IPS-15b (cell line): ENCODE measurements at regions not wholly inside any gene's neighbourhood (a gene's known extent, or its start where the extent isn't known, plus 50 kb on each side); places are given as distances from the start of the nearest gene placed in this dataset.

Experiments used
- H3K27me3 ChIP-seq: one replicate; pipeline ENCODE4 v1.6.1; 2013; ENCODE audit warnings: low read length; ENCODE audit not compliant: control insufficient read depth, insufficient read depth
- H3K36me3 ChIP-seq: one replicate; pipeline ENCODE4 v1.6.1; 2013; ENCODE audit warnings: low read length; ENCODE audit not compliant: control insufficient read depth, insufficient read depth
- H3K4me1 ChIP-seq: one replicate; pipeline ENCODE4 v1.6.1; 2013; ENCODE audit warnings: mild to moderate bottlenecking, low read length; ENCODE audit not compliant: control insufficient read depth, insufficient read depth
- H3K4me3 ChIP-seq: one replicate; pipeline ENCODE4 v1.5.1; 2013; ENCODE audit warnings: low read depth, low read length
- H3K9ac ChIP-seq: one replicate; pipeline ENCODE4 v1.6.1; 2013; ENCODE audit warnings: low read depth, mild to moderate bottlenecking, low read length
- H3K9me3 ChIP-seq: one replicate; pipeline ENCODE4 v1.6.1; 2013; ENCODE audit warnings: mild to moderate bottlenecking, low read length; ENCODE audit not compliant: control insufficient read depth, insufficient read depth

GRCh38 chr18:75554644-75555185 is 127.2 kb upstream of the SMIM21 start:
- Histone ChIP-seq H3K36me3 (no peaks in the 10 kb centered on the region), H3K27me3 (no peaks in the 10 kb centered on the region), H3K4me3 (no peak overlapping the region), H3K9me3 (no peaks in the 10 kb centered on the region), H3K9ac (no peak overlapping the region), H3K4me1 (peaks cover 5% of the 10 kb centered on the region)

GRCh38 chr18:75554176-75554575 is 126.7 kb upstream of the SMIM21 start:
- Histone ChIP-seq H3K9ac (no peak overlapping the region), H3K4me1 (peaks cover 5% of the 10 kb centered on the region), H3K4me3 (no peak overlapping the region), H3K27me3 (no peaks in the 10 kb centered on the region), H3K36me3 (no peaks in the 10 kb centered on the region), H3K9me3 (no peaks in the 10 kb centered on the region)

- Histone ChIP-seq H3K4me3 (no peak overlapping the region), H3K9ac (no peak overlapping the region), H3K4me1 (peaks cover 5% of the 10 kb centered on the region), H3K36me3 (no peaks in the 10 kb centered on the region), H3K27me3 (no peaks in the 10 kb centered on the region), H3K9me3 (no peaks in the 10 kb centered on the region)
Measured at GRCh38 chr18:75553021-75553420, 125.5 kb upstream of the SMIM21 start.

GRCh38 chr18:75551071-75551470 is 123.6 kb upstream of the SMIM21 start:
- H3K36me3 ChIP-seq, result no peaks in the 10 kb centered on the region
- H3K4me3 ChIP-seq, result no peak overlapping the region
- H3K27me3 ChIP-seq, result no peaks in the 10 kb centered on the region
- no peaks in the 10 kb centered on the region for H3K9me3 ChIP-seq
- H3K9ac ChIP-seq, result no peak overlapping the region
- H3K4me1 ChIP-seq, result peaks cover 5% of the 10 kb centered on the region

GRCh38 chr18:75548353-75548905 is 120.9 kb upstream of the SMIM21 start:
- H3K9me3 ChIP-seq, result no peaks in the 10 kb centered on the region
- no peak overlapping the region for H3K4me3 ChIP-seq
- H3K36me3 ChIP-seq, result no peaks in the 10 kb centered on the region
- H3K4me1 ChIP-seq, result no peaks in the 10 kb centered on the region
- no peaks in the 10 kb centered on the region for H3K27me3 ChIP-seq
- no peak overlapping the region for H3K9ac ChIP-seq

- no peaks in the 10 kb centered on the region for H3K36me3 ChIP-seq
- H3K4me3 ChIP-seq, result no peak overlapping the region
- no peaks in the 10 kb centered on the region for H3K9me3 ChIP-seq
- no peaks in the 10 kb centered on the region for H3K27me3 ChIP-seq
- H3K9ac ChIP-seq, result no peak overlapping the region
- H3K4me1 ChIP-seq, result no peaks in the 10 kb centered on the region
Measured at GRCh38 chr18:75546964-75547363, 119.5 kb upstream of the SMIM21 start.

- Histone ChIP-seq H3K4me3 (no peak overlapping the region), H3K36me3 (no peaks in the 10 kb centered on the region), H3K27me3 (no peaks in the 10 kb centered on the region), H3K9me3 (no peaks in the 10 kb centered on the region), H3K4me1 (no peaks in the 10 kb centered on the region), H3K9ac (no peak overlapping the region)
Measured at GRCh38 chr18:75545189-75545588, 117.7 kb upstream of the SMIM21 start.

- no peaks in the 10 kb centered on the region for H3K4me1 ChIP-seq
- no peaks in the 10 kb centered on the region for H3K36me3 ChIP-seq
- H3K4me3 ChIP-seq, result no peak overlapping the region
- H3K9ac ChIP-seq, result no peak overlapping the region
- no peaks in the 10 kb centered on the region for H3K27me3 ChIP-seq
- no peaks in the 10 kb centered on the region for H3K9me3 ChIP-seq
Measured at GRCh38 chr18:75544496-75544895, 117.0 kb upstream of the SMIM21 start.

GRCh38 chr18:75544051-75544481 is 116.6 kb upstream of the SMIM21 start:
- Histone ChIP-seq H3K36me3 (no peaks in the 10 kb centered on the region), H3K27me3 (no peaks in the 10 kb centered on the region), H3K9ac (no peak overlapping the region), H3K4me3 (no peak overlapping the region), H3K9me3 (no peaks in the 10 kb centered on the region), H3K4me1 (no peaks in the 10 kb centered on the region)

- no peak overlapping the region for H3K9ac ChIP-seq
- H3K36me3 ChIP-seq, result no peaks in the 10 kb centered on the region
- H3K4me3 ChIP-seq, result no peak overlapping the region
- H3K4me1 ChIP-seq, result no peaks in the 10 kb centered on the region
- H3K9me3 ChIP-seq, result no peaks in the 10 kb centered on the region
- H3K27me3 ChIP-seq, result no peaks in the 10 kb centered on the region
Measured at GRCh38 chr18:75538727-75539126, 111.2 kb upstream of the SMIM21 start.

- Histone ChIP-seq H3K27me3 (no peaks in the 10 kb centered on the region), H3K9me3 (no peaks in the 10 kb centered on the region), H3K4me1 (no peaks in the 10 kb centered on the region), H3K9ac (no peak overlapping the region), H3K36me3 (no peaks in the 10 kb centered on the region), H3K4me3 (no peak overlapping the region)
Measured at GRCh38 chr18:75533950-75534349, 106.4 kb upstream of the SMIM21 start.

GRCh38 chr18:75533209-75533608 is 105.7 kb upstream of the SMIM21 start:
- Histone ChIP-seq H3K9ac (no peak overlapping the region), H3K4me1 (no peaks in the 10 kb centered on the region), H3K4me3 (no peak overlapping the region), H3K27me3 (no peaks in the 10 kb centered on the region), H3K9me3 (no peaks in the 10 kb centered on the region), H3K36me3 (no peaks in the 10 kb centered on the region)
